ENCODE measurements at regions not wholly inside any gene's neighbourhood (a gene's known extent, or its start where the extent isn't known, plus 50 kb on each side); places are given as distances from the start of the nearest gene placed in this dataset.
"Not testable (repeated sequence)": the region's sequence is repeated elsewhere in the genome, so short reads cannot be mapped to it uniquely, and the experiment has no call there.

DNA sequence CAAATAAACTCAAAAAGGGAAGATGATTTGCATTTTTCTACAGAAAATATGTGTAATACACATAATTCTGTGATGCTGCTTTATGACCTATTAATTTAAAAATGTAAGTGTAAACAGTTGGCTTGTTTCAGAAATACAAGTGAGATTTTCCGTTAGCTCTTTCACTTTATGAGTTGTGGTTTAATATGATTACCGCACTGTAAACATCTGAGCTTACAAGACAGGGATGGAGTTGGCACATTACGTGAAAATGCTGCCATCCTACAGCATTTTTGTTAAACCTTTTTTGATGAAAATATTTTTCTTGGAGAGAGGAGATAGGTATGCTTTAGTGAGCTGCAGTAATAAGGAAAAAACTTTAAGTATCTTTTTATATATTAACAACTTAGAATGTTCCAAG lies 426.8 kb upstream of the ADAMTS5 start:
- no peak for DNase-seq

DNA sequence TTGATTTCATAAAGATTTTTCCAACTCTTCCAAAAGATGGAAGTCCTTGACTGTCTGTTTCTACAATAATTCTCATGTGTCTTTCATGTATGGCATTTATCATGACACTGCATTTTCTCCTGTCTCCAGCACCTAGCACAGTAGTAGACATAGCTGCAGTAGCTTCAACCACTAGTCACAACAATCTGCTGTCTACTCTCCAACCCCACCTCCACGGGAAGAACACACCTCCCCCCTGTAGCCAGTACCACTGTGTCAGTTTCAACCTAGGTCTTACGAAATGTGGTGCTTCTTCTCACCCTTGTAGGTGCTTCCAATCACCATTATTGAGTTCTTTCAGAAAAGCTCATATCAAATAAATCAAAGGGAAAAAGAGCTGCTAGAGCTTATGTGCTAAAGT lies 425.1 kb upstream of the ADAMTS5 start:
- no peak for DNase-seq

DNA sequence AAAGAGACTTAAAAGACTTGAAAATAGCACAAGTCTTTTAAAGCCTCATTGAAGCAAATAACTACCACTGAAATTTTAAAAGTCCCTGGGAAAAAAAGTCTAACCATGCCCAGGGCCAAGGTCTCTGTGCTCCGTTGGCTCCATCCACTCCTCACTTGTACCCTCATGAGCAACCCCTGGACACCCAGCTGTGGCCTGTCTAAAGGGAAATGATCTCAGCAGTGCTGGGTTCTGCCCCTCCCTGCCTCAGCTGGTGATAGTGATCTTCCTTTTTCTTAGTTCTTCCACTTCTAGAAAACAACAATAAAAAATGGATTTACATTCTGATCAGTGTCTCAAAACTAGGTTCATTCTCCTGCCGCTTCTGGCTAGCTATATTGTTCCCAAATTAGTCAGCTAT lies 423.5 kb upstream of the ADAMTS5 start:
- no peak for DNase-seq

DNA sequence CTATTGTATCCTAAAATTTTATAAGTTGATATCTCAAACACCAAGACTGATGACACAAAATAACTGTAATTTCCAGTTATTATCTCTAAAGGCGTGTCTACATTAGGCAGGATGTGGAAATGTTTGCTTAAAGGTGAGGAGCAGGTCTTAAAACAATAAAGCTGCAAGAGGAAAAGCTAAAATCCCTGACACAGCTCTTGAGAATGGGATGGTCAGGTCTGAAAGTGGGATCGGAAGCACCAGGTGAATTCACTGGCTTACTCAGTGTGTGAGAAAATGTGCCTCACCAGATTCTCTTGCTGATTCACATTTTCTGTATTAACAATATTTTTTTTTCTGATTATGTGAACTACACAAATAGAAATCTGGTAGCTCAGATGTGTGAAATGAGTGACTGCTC lies 421.9 kb upstream of the ADAMTS5 start:
- DNase-seq = no peak

DNA sequence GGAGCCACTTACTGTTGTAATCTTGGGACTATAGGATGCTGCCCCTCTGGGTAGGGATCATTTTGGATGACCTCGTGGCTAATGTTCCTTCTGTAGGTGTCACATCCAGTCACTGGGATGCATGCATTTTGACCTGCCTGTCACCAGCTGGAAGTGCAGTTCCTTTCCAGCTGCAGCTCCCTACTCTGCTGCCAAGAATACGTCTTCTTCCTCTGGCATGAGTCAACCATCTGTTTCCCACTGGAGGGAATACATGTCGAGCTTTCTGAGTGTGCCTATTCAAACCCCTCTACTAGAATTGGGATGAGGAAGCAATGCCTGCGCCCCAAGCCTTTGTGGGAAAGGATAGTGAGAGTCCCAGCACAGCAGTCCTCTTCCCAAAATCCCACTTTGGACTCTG lies 415.5 kb upstream of the ADAMTS5 start:
- DNase-seq = no peak

DNA sequence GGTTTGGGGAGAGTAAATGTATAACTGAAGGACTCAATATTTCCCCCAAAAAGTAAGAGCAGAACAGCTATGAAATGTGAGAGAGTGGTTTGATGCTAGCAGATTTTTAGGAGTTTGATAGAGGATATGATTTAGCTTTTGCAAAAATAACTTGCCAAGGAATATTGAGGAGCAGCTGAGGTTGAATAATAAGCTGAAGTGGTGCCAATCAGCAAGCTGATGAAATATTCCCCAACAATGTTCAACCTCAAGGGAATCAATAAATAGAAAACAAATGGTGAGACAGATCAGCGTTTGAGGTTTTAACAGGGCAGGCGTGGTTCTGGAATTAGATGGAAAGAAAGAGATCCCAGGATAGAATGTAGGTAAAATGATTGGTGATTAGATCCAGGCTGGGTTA lies 413.4 kb upstream of the ADAMTS5 start:
- no peak for DNase-seq

DNA sequence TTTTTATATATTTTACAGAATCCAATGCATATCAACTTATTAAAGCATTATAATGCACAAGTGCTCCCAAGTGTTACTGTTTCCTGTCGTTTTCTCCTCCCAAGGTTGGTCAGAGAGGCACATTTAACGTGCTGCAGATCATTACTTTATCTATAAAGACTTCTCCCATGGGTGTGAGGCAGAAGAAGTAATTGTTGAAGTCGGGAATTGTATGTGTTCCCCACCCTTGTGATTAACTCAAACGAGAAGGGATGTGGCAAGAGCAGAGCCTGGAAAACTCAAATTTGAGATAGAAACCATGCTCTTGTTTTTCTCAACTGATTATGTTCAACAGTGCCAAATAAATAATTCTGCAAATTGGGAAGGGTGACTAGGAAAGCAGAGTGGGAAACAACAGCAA lies 412.5 kb upstream of the ADAMTS5 start:
- DNase-seq = no peak

DNA sequence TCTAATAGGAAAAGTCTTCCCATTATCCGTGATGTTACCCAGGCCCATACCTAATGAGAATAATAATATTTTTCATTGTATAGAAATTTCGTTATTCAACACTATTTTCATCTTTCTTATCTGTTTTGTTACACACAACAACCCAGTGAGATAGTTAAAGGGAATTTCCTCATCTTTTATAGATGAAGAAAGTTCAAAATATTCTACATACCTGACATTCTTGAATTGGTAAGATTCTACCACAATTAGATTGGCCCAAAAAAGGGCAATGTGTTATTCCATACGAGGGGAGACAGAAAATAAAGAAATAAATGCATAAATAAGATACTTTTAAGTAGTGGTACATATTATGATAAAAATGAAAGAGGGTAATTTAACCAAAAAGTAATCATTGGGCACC lies 405.5 kb upstream of the ADAMTS5 start:
- no peak for DNase-seq

DNA sequence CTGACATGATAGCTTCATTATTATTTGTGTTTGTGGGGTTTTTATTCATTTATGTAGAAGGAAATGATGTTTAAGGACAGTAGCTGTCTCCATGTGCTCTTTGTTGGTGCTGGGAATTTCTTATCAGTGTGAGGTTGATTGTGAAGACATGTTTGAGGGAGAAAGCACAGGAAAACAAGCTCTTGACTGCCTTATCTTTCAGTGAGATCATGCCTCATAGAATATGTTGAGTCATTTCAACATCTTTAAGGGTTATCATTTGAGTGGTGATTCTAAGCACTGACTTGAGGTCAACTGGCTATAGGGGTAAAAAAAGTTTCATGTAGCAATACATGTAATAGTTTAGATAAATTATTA lies 405.1 kb upstream of the ADAMTS5 start:
- no peak for DNase-seq

DNA sequence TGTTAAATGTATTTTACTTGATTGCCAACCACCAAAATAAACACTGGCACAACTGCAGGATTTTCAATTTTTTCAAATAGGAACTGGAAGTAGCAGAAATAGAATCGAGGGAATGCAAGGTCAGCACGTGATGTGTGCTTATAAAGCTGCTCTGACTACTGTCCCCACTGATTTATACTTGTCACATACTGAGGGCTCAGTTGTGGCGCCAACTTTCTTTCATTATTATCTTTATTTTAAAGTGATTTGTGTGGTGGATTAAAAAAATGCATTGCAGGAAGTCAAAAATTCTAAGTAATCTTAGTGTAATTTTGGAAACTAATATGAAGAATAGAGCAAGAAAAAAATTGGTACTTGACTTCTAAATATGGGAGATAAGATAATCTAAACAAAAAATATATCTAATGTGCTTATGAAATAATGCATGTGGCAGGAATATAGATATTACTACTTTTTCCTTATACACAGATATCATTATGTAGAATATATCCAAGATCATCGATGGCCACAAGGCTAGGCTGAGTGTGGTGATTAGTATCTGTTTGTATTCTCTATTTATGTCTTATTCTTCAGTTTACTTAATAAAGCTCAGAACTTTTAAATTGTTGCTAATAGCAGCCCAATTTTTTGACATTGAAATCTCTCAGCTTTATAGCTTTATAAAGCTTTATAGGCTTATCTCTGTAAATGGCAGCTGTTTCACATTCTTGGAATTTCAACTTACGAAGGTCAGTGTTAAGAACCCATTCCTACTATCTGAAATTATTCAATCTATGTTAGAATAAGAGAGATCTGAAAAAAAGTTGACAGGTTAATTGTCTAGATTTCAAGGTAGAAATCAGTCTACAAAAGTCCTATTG lies 404.5 kb upstream of the ADAMTS5 start:
- no peak for DNase-seq

DNA sequence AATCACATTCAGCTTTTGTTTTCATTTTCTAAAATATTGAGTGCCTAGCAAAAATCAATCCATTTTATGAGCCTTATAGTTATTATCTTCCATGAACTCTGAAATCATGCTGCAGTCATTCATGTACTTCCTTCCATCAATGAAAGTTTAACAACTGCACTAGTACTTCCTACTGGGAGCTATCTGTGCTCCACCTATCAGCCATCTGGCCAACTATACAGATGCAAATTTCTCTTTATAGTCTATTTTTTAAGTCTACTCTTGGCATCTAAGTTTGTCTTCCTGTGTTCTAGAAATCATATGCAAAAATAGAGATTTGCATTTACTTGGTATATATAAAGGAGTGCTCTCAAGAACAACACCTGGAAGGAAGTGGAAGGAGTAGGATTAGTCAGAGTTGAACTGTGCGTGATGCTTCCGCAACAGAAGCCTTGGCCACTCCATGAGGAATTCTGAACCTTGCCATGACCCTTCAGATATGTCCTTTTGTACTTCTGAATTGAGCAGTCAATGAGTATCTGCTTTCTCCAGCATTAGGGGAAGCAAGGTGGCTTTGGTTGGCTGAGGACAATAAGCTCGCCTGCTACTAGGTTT lies 403.2 kb upstream of the ADAMTS5 start:
- no peak for DNase-seq

DNA sequence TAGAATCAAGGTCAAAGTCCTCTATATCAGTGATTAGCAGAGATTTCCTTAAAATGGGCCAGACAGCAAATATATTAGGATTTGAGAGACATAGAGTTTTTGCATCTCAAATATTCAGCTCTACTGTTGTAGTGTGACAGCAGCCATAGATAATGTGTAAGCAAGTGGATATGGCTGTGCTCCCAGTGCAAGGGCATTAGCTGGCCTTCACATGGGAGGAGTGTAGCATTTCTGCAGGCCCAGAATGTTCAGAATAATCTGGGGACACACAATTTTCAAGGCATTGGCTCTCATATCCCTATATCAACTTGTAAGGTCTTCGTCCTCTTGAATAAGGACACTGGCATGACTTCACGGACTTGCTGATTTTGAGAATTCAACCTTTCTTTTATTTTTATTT lies 402.3 kb upstream of the ADAMTS5 start:
- no peak for DNase-seq

DNA sequence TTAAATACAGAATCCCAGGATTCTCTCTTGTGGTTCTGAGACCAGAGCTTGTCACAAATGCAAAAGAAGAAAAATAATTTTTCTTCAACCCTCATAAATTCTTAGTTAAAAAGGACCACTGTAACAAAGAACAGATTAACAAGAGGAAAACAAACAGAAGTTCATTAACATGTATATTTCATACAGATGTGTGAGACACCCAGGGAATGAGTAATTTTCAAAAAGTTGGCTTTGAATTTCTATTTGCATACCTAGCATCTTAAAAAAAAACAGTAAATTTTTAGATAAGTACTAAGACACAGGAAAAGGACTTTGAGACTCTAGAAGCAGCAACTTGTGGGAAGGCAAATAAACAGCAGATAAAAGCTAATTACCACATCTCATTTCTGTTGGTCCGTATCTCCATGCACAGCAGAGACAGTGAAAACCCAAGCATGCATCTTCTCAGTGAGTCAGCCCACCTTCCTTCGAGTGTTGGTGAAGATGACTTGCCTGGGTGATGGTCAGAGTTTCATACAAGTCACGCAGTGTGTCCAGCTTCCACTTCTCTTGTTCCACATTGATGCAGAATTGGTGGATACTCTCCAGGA lies 399.9 kb upstream of the ADAMTS5 start:
- no peak for DNase-seq

DNA sequence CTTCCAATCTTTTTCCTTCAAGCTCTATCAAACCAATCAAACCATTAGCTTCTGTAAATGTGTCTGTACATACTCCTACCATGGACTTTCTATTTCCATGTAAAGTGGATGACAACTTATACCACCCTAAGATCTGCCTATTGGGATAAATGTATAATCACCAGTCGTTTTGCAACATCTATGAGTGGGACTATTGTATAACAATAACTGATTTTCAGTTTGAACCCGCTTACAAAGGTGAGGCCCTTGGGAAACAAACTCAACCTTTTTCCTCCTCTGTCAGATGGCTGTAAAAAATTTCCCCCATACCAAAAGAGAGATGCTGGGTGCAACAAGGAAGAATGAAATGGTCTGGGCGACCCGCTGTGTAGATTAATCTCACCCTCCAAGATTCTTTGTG lies 399.1 kb upstream of the ADAMTS5 start:
- no peak for DNase-seq

DNA sequence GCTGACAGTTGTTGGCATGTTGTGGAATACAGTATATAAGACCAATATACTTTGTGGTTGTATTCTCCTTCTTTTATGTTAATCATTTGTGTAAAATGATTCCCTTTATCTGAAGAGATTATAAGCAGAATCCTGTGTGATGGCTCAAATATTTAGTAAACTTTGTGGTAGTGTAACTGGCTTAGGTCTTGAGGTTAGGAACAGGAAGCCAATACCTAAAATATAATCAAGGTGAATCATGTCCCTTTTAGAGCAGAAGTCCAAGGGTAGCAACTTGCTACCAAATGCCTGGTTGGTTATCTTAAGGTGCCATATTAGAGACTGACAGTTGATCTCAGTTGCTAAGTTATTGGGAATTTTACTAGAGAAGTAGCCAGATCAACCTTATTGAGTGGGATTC lies 398.5 kb upstream of the ADAMTS5 start:
- DNase-seq = no peak

DNA sequence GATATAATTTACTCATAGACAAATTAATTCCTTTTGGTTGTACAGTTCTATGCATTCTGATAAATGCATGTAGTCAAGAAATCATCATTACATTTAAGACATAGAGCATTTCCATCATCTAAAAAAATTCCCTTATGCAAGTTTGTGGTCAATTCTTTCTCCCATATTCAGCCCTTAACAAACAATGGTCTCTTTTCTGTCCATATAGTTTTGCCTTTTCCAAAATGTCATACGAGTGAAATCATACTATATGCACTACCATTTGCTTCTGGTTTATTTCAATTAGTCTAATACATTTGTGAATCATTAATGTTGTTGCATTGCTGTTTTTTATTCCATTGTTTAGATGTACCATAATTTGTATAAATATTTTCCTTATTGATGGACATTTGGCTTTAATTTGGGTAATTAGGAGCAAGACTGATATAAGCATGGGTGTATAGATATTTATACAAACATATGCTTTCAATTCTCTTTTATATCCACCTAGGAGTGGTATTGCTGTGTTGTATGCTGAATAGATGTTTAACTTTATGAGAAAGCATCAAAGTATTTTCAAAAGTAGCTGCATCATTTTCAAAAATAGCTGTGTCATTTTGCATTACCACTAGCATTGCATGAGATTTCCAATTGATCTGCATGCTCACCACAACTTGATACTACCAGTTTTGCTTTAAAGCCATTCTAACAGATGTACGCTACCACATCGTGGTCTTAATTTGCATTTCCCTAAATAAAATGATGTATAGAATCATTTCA lies 397.0 kb upstream of the ADAMTS5 start:
- no peak for DNase-seq

DNA sequence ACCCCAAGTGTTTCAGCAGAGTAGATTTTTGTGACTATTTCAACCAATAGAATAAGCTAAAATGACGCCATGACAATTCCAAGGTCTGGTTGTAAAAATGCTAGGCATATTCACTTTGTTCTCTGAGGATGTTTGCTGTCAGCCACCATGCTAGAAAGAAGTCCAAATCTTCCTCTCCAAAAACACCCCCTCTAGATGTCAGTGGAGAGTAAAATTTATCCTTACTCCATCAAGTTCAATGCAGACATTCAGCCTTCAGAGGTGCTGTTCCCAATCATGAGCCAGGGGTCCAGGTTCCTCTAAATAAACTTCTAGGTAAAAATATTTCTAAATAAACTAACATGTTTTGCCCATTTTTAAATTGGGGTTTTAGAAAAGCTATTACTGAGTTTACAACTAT lies 395.4 kb upstream of the ADAMTS5 start:
- no peak for DNase-seq

DNA sequence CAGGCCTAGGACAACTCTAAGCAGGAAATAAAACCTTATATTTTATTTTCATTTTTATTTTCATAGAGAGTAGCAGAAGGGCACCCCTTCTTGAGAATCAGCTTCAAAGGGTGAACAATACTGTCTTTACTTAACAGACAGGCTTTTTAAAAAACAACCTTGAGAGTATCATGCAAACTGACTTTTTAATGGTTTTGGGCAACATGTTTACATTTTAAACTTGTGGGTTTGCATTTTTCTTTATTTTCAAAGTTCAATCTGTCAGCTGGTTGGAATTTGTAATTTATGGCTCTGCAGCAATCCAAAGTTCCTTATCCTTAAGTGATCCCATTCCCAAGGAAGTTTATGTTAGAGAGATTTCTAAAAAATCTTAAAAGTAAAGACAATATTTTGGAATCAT lies 392.3 kb upstream of the ADAMTS5 start:
- DNase-seq = no peak

DNA sequence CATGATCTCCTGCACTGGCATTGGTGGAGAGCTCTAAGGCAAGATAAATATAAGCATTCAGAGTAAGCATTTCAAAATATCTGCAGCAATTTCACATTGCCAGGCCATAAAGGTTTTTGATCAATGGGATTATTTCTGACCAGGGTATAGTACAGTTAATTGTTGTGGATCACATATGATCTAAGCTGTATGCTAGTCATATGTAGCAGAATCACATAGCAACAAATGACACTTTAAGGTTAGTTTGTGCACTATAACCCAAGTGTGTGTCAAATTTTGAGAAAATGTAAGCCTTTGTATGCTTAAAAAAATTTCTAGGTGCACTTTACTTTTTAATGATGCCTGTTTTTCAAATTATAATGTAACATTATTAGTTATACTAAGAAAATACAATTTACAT lies 386.0 kb upstream of the ADAMTS5 start:
- no peak for DNase-seq

DNA sequence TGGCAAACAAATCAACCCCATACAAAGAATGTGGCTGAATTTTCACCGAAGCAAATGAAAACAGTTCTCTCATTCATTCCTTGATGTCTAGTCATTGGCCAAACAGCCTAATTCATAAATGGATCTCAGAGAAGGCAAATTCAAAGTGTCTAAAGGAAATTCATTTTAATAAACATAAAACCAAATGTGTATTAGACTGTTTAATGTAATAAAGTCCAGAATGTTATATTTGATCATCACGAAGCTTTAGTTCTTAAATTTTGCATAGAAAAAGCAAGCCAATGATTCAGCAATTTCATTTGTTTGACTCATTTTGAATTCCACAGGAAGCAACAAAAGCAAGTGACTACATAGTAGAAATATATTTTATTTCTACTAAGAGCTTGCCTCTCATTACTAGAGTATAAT lies 379.2 kb upstream of the ADAMTS5 start:
- DNase-seq = no peak

DNA sequence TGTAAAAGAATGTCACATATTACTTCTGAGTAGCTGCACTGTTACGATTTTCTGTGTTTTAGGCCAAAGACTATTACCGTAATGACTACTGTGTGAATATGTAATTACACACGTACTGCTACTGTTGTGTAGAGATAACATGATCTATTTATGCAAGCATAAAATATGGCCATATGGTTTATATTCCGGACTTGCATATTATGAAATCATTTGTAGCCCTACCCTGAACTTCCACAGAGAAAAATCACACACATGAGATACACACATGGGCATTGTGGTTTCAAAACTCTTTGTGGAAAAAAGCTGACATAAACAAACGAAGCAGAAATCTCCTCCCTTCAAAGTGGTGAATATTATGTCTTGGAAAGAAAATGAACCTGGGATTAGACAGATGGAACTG lies 373.0 kb upstream of the ADAMTS5 start:
- DNase-seq = no peak

DNA sequence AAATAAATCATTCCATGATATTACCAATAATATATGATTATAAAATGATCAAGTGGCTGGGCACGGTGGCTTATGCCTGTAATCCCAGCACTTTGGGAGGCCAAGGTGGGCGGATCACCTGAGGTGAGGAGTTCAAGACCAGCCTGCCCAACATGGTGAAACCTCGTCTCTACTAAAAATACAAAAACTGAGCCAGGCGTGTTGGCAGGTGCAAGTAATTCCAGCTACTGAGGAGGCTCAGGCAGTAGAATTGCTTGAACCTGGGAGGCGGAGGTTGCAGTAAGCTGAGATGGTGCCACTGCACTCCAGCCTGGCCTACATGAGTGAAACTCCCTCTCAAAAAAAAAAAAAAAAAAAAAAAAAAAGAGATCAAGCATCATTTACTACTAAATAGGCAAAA lies 371.1 kb upstream of the ADAMTS5 start:
- DNase-seq = not testable (repeated sequence)

DNA sequence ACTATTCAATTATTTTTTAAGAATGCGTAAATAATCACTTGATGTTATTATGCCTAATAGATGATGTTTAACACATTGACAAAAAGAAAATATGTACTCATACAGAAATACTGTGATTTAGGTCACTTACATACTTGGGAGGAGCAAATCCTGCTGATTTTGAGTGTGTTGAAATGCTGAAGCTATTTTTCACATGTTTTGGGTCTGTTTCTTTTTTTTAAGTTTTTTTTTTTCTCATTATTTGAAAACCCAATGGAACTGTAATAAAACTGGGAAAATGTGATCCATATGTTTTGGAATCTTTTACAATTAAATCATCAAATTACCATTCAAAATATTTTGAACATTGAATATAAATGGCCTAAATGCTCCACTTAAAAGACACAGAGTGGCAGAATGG lies 366.2 kb upstream of the ADAMTS5 start:
- DNase-seq = no peak

Measured in central memory CD4-positive, alpha-beta T cell (primary cell).